ENCODE measurements at regions not wholly inside any gene's neighbourhood (a gene's known extent, or its start where the extent isn't known, plus 50 kb on each side); places are given as distances from the start of the nearest gene placed in this dataset.

GRCh38 chrX:39667191-39667590 lies 430.6 kb downstream of the BCOR start:
- no peaks in the 10 kb centered on the region for H3K9me3 ChIP-seq (ENCODE audit: control insufficient read depth, low read depth, low read length)
- no CpG with 5 or more reads among the region's 2 CpGs for WGBS (ENCODE audit: insufficient coverage, low lambda C conversion rate)
- DNase-seq = no peak
- H3K27me3 ChIP-seq (ENCODE audit: control insufficient read depth, insufficient read depth, low read length) = no peaks in the 10 kb centered on the region
- H3K27ac ChIP-seq (ENCODE audit: low read length) = no peak overlapping the region
- no peak overlapping the region for H3K4me3 ChIP-seq (ENCODE audit: low read length)
- no peaks in the 10 kb centered on the region for H3K36me3 ChIP-seq (ENCODE audit: control insufficient read depth, insufficient read depth, low read length)
- H3K4me1 ChIP-seq (ENCODE audit: control insufficient read depth, insufficient read depth, low read length) = no peaks in the 10 kb centered on the region

GRCh38 chrX:39667736-39668482 lies 429.8 kb downstream of the BCOR start:
- no peak for DNase-seq
- WGBS (ENCODE audit: insufficient coverage, low lambda C conversion rate) = no CpG with 5 or more reads among the region's 9 CpGs

DNA sequence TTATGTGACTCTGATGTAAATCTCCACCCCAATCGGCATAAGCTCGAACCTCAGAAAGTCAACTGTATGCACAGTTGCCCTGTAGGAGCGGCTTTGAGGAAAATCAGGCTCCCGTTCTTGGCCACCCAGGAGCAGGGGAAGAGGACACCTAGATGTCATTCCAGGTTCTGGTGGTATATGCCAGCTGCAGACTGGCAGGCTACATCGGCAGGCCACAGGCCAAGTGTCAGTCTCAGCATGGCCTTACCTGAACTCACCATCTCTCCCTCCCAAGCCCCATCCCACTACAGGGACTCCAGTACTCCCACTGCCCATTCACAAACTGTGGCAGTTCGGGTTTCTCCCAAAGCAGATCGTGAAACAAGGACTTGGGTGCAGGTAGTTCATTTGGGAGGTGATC lies 428.1 kb downstream of the BCOR start:
- Histone ChIP-seq H3K27ac (ENCODE audit: low read length) (no peak overlapping the region), H3K9me3 (ENCODE audit: control insufficient read depth, low read depth, low read length) (no peaks in the 10 kb centered on the region), H3K4me1 (ENCODE audit: control insufficient read depth, insufficient read depth, low read length) (no peaks in the 10 kb centered on the region), H3K27me3 (ENCODE audit: control insufficient read depth, insufficient read depth, low read length) (no peaks in the 10 kb centered on the region), H3K4me3 (ENCODE audit: low read length) (no peak overlapping the region), H3K36me3 (ENCODE audit: control insufficient read depth, insufficient read depth, low read length) (no peaks in the 10 kb centered on the region)
- no peak for DNase-seq
- no CpG with 5 or more reads among the region's 7 CpGs for WGBS (ENCODE audit: insufficient coverage, low lambda C conversion rate)

More at GRCh38 chrX:39667736-39668482, 429.8 kb downstream of the BCOR start:
- H3K27ac ChIP-seq (ENCODE audit: low read length) = no peak overlapping the region
- H3K27me3 ChIP-seq (ENCODE audit: control insufficient read depth, insufficient read depth, low read length) = no peaks in the 10 kb centered on the region
- no peaks in the 10 kb centered on the region for H3K36me3 ChIP-seq (ENCODE audit: control insufficient read depth, insufficient read depth, low read length)
- no peak overlapping the region for H3K4me3 ChIP-seq (ENCODE audit: low read length)
- H3K9me3 ChIP-seq (ENCODE audit: control insufficient read depth, low read depth, low read length) = no peaks in the 10 kb centered on the region
- no peaks in the 10 kb centered on the region for H3K4me1 ChIP-seq (ENCODE audit: control insufficient read depth, insufficient read depth, low read length)

- no CpG with 5 or more reads among the region's 5 CpGs for WGBS (ENCODE audit: insufficient coverage, low lambda C conversion rate)
- no peak for DNase-seq
- Histone ChIP-seq H3K4me1 (ENCODE audit: control insufficient read depth, insufficient read depth, low read length) (no peaks in the 10 kb centered on the region), H3K4me3 (ENCODE audit: low read length) (no peak overlapping the region), H3K27me3 (ENCODE audit: control insufficient read depth, insufficient read depth, low read length) (no peaks in the 10 kb centered on the region), H3K27ac (ENCODE audit: low read length) (no peak overlapping the region), H3K36me3 (ENCODE audit: control insufficient read depth, insufficient read depth, low read length) (no peaks in the 10 kb centered on the region), H3K9me3 (ENCODE audit: control insufficient read depth, low read depth, low read length) (no peaks in the 10 kb centered on the region)
Measured at GRCh38 chrX:39670281-39670680, 427.5 kb downstream of the BCOR start.

GRCh38 chrX:39672405-39672804 lies 425.4 kb downstream of the BCOR start:
- no peak overlapping the region for H3K4me3 ChIP-seq (ENCODE audit: low read length)
- no CpG with 5 or more reads among the region's 2 CpGs for WGBS (ENCODE audit: insufficient coverage, low lambda C conversion rate)
- H3K36me3 ChIP-seq (ENCODE audit: control insufficient read depth, insufficient read depth, low read length) = no peaks in the 10 kb centered on the region
- no peak overlapping the region for H3K27ac ChIP-seq (ENCODE audit: low read length)
- H3K4me1 ChIP-seq (ENCODE audit: control insufficient read depth, insufficient read depth, low read length) = no peaks in the 10 kb centered on the region
- no peaks in the 10 kb centered on the region for H3K27me3 ChIP-seq (ENCODE audit: control insufficient read depth, insufficient read depth, low read length)
- DNase-seq = no peak
- no peaks in the 10 kb centered on the region for H3K9me3 ChIP-seq (ENCODE audit: control insufficient read depth, low read depth, low read length)

DNA sequence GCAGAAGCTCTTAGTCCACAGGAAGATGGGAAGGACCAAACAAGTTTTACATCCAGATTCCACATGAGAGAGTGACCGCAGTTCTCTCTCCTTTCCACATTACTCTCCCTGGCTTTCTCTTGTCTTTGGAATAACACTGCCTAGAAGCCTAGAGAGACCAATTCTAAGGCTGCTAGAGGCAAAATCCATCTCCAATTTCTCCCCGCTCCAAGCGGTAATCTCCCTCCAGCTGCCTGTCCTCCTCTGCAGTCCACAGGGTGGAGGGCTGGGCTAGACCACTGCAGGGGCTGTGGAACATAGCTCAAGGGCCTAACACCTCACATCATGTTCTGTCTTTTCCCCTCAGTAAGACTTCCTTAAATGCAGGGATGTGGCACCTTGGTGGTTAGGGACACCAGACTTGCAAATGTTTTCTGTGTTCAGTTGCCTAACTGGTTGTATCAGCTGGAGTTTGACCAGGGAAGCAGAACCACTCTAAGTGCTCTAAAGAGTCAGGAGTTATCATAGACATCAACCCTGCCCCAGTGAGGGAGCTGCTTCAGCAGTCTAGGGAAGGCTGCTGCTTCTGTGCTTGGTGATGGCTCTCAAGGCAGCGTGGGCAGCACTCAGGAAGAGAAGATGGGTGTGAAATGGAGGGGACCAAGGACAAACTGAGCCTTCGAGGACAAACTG lies 423.1 kb downstream of the BCOR start:
- peak in 1 of 2 donors; percentile 35 for DNase-seq
- H3K27me3 ChIP-seq (ENCODE audit: control insufficient read depth, insufficient read depth, low read length) = no peaks in the 10 kb centered on the region
- peaks cover 2% of the 10 kb centered on the region for H3K4me1 ChIP-seq (ENCODE audit: control insufficient read depth, insufficient read depth, low read length)
- WGBS (ENCODE audit: insufficient coverage, low lambda C conversion rate) = no CpG with 5 or more reads among the region's 5 CpGs
- no peak overlapping the region for H3K4me3 ChIP-seq (ENCODE audit: low read length)
- no peak overlapping the region for H3K27ac ChIP-seq (ENCODE audit: low read length)
- H3K36me3 ChIP-seq (ENCODE audit: control insufficient read depth, insufficient read depth, low read length) = no peaks in the 10 kb centered on the region
- H3K9me3 ChIP-seq (ENCODE audit: control insufficient read depth, low read depth, low read length) = no peaks in the 10 kb centered on the region

DNA sequence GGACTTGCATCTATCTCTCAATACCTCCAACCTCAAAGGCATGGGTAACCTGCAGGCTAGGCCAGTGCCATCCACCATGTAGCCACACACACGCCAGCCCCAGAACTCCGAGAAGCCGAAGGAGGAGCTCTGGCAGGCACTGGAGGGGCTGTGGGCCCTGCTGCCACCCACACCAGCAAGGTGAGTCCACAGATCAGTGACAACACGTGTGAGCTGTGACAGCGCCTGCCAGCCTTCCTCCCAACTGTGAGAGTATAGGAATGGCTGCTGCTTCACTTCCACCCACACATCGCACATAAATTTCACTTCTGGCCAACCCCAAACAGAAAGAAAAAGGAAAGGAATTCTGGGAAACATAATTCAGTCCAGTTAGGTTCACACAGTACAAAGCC lies 422.6 kb downstream of the BCOR start:
- WGBS (ENCODE audit: insufficient coverage, low lambda C conversion rate) = no CpG with 5 or more reads among the region's 6 CpGs
- H3K27me3 ChIP-seq (ENCODE audit: control insufficient read depth, insufficient read depth, low read length) = no peaks in the 10 kb centered on the region
- H3K9me3 ChIP-seq (ENCODE audit: control insufficient read depth, low read depth, low read length) = no peaks in the 10 kb centered on the region
- H3K4me3 ChIP-seq (ENCODE audit: low read length) = no peak overlapping the region
- no peaks in the 10 kb centered on the region for H3K36me3 ChIP-seq (ENCODE audit: control insufficient read depth, insufficient read depth, low read length)
- peaks cover 2% of the 10 kb centered on the region for H3K4me1 ChIP-seq (ENCODE audit: control insufficient read depth, insufficient read depth, low read length)
- DNase-seq = no peak
- H3K27ac ChIP-seq (ENCODE audit: low read length) = no peak overlapping the region

GRCh38 chrX:39675619-39676018 lies 422.1 kb downstream of the BCOR start:
- Histone ChIP-seq H3K27ac (ENCODE audit: low read length) (no peak overlapping the region), H3K4me1 (ENCODE audit: control insufficient read depth, insufficient read depth, low read length) (peaks cover 2% of the 10 kb centered on the region), H3K9me3 (ENCODE audit: control insufficient read depth, low read depth, low read length) (no peaks in the 10 kb centered on the region), H3K4me3 (ENCODE audit: low read length) (no peak overlapping the region), H3K27me3 (ENCODE audit: control insufficient read depth, insufficient read depth, low read length) (no peaks in the 10 kb centered on the region), H3K36me3 (ENCODE audit: control insufficient read depth, insufficient read depth, low read length) (no peaks in the 10 kb centered on the region)
- no peak for DNase-seq
- WGBS (ENCODE audit: insufficient coverage, low lambda C conversion rate) = no CpG with 5 or more reads among the region's 2 CpGs

DNA sequence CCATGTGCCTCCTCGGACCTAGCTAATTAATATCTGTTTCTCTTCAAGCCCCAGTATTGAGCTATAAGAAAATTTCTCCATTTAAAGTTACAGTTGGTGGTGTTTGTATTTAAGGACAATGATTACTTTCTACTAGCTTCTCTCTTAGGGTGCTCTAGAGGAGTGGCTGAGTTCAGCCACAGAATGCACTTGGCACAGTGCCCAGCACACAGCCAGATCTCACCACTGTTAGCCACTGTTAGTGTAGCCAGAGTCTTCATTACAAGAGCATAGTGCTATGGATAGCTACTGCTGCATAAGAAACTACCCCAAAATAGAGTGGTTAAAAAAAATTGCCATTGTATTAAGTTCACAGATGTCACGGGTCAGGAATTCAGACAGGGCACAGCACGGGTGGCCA lies 421.3 kb downstream of the BCOR start:
- Histone ChIP-seq H3K4me3 (ENCODE audit: low read length) (no peak overlapping the region), H3K36me3 (ENCODE audit: control insufficient read depth, insufficient read depth, low read length) (no peaks in the 10 kb centered on the region), H3K9me3 (ENCODE audit: control insufficient read depth, low read depth, low read length) (no peaks in the 10 kb centered on the region), H3K4me1 (ENCODE audit: control insufficient read depth, insufficient read depth, low read length) (peaks cover 2% of the 10 kb centered on the region), H3K27ac (ENCODE audit: low read length) (no peak overlapping the region), H3K27me3 (ENCODE audit: control insufficient read depth, insufficient read depth, low read length) (no peaks in the 10 kb centered on the region)
- no peak for DNase-seq
- WGBS (ENCODE audit: insufficient coverage, low lambda C conversion rate) = no CpG with 5 or more reads among the region's 3 CpGs

- Histone ChIP-seq H3K36me3 (ENCODE audit: control insufficient read depth, insufficient read depth, low read length) (no peaks in the 10 kb centered on the region), H3K27ac (ENCODE audit: low read length) (no peak overlapping the region), H3K27me3 (ENCODE audit: control insufficient read depth, insufficient read depth, low read length) (no peaks in the 10 kb centered on the region), H3K4me1 (ENCODE audit: control insufficient read depth, insufficient read depth, low read length) (peaks cover 2% of the 10 kb centered on the region), H3K9me3 (ENCODE audit: control insufficient read depth, low read depth, low read length) (no peaks in the 10 kb centered on the region), H3K4me3 (ENCODE audit: low read length) (no peak overlapping the region)
- no peak for DNase-seq
- no CpG with 5 or more reads among the region's 3 CpGs for WGBS (ENCODE audit: insufficient coverage, low lambda C conversion rate)
Measured at GRCh38 chrX:39677585-39677977, 420.2 kb downstream of the BCOR start.
